ENCODE measurements at regions not wholly inside any gene's neighbourhood (a gene's known extent, or its start where the extent isn't known, plus 50 kb on each side); places are given as distances from the start of the nearest gene placed in this dataset.

GRCh38 chr4:174045381-174045780 lies 238.1 kb downstream of the FBXO8 start:
- H3K27me3 ChIP-seq: no peaks in the 10 kb centered on the region
- no peaks in the 10 kb centered on the region for H3K9me3 ChIP-seq
- intact Hi-C loops (cut with DNase I; ENCODE audit: low total_unique reads): no loop called here
- TF ChIP-seq, protein P1, sequence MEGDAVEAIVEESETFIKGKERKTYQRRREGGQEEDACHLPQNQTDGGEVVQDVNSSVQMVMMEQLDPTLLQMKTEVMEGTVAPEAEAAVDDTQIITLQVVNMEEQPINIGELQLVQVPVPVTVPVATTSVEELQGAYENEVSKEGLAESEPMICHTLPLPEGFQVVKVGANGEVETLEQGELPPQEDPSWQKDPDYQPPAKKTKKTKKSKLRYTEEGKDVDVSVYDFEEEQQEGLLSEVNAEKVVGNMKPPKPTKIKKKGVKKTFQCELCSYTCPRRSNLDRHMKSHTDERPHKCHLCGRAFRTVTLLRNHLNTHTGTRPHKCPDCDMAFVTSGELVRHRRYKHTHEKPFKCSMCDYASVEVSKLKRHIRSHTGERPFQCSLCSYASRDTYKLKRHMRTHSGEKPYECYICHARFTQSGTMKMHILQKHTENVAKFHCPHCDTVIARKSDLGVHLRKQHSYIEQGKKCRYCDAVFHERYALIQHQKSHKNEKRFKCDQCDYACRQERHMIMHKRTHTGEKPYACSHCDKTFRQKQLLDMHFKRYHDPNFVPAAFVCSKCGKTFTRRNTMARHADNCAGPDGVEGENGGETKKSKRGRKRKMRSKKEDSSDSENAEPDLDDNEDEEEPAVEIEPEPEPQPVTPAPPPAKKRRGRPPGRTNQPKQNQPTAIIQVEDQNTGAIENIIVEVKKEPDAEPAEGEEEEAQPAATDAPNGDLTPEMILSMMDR (IDR thresholded peaks at IDR 0.05): no peak
- DNase-seq: no peak
- H3K27ac ChIP-seq: no peak overlapping the region
- H3K36me3 ChIP-seq: no peaks in the 10 kb centered on the region
- H3K4me3 ChIP-seq: no peak overlapping the region
- no peaks in the 10 kb centered on the region for H3K4me1 ChIP-seq

- TF ChIP-seq, protein P1 (IDR thresholded peaks at IDR 0.05): no peak
- intact Hi-C loops (cut with DNase I; ENCODE audit: low total_unique reads): no loop called here
- H3K9me3 ChIP-seq: no peaks in the 10 kb centered on the region
- no peak overlapping the region for H3K27ac ChIP-seq
- no peak overlapping the region for H3K4me3 ChIP-seq
- H3K27me3 ChIP-seq: no peaks in the 10 kb centered on the region
- H3K36me3 ChIP-seq: no peaks in the 10 kb centered on the region
- H3K4me1 ChIP-seq: no peaks in the 10 kb centered on the region
- no peak for DNase-seq
These were observed 241.8 kb downstream of the FBXO8 start for GRCh38 chr4:174041555-174042105.

- TF ChIP-seq, protein P1 (IDR thresholded peaks at IDR 0.05): no peak
- Histone ChIP-seq H3K27me3 (no peaks in the 10 kb centered on the region), H3K4me3 (no peak overlapping the region), H3K36me3 (no peaks in the 10 kb centered on the region), H3K27ac (no peak overlapping the region), H3K4me1 (no peaks in the 10 kb centered on the region), H3K9me3 (no peaks in the 10 kb centered on the region)
- no peak for DNase-seq
- intact Hi-C loops (cut with DNase I; ENCODE audit: low total_unique reads): no loop called here
These were observed 243.2 kb downstream of the FBXO8 start for GRCh38 chr4:174040287-174040686.

DNA sequence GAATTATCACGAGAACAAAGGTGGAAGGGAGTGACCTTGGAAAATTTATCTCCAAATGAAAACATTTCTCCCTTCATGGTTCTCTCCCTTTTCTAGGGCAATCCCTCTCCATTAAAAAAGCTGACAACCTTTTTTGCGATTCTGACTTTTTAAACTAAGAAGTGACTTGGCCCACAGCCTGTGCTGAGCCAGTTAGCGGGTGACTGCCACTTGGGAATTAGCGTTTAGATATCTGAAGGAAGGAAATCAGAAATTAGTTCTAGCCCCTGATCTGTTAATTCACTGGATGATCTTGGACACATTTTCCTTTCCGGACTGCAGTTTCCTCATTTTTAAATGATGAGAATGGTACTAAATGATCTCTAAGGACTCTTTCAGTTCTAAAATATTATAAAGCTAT lies 245.0 kb downstream of the FBXO8 start:
- Histone ChIP-seq H3K4me1 (no peaks in the 10 kb centered on the region), H3K4me3 (no peak overlapping the region), H3K36me3 (no peaks in the 10 kb centered on the region), H3K27me3 (no peaks in the 10 kb centered on the region), H3K9me3 (no peaks in the 10 kb centered on the region), H3K27ac (no peak overlapping the region)
- intact Hi-C loops (cut with DNase I; ENCODE audit: low total_unique reads): no loop called here
- TF ChIP-seq, protein P1 (IDR thresholded peaks at IDR 0.05): no peak
- no peak for DNase-seq

GRCh38 chr4:174037631-174038030 lies 245.8 kb downstream of the FBXO8 start:
- Histone ChIP-seq H3K9me3 (no peaks in the 10 kb centered on the region), H3K4me3 (no peak overlapping the region), H3K36me3 (no peaks in the 10 kb centered on the region), H3K4me1 (no peaks in the 10 kb centered on the region), H3K27me3 (no peaks in the 10 kb centered on the region), H3K27ac (no peak overlapping the region)
- no peak for DNase-seq
- intact Hi-C loops (cut with DNase I; ENCODE audit: low total_unique reads): no loop called here
- TF ChIP-seq, protein P1 (IDR thresholded peaks at IDR 0.05): no peak

GRCh38 chr4:174037049-174037448 lies 246.4 kb downstream of the FBXO8 start:
- no peaks in the 10 kb centered on the region for H3K9me3 ChIP-seq
- no peaks in the 10 kb centered on the region for H3K36me3 ChIP-seq
- DNase-seq: no peak
- no peaks in the 10 kb centered on the region for H3K27me3 ChIP-seq
- no peak overlapping the region for H3K27ac ChIP-seq
- TF ChIP-seq, protein P1 (IDR thresholded peaks at IDR 0.05): no peak
- intact Hi-C loops (cut with DNase I; ENCODE audit: low total_unique reads): no loop called here
- H3K4me3 ChIP-seq: no peak overlapping the region
- H3K4me1 ChIP-seq: no peaks in the 10 kb centered on the region
